ENCODE measurements at regions not wholly inside any gene's neighbourhood (a gene's known extent, or its start where the extent isn't known, plus 50 kb on each side); places are given as distances from the start of the nearest gene placed in this dataset.

DNA sequence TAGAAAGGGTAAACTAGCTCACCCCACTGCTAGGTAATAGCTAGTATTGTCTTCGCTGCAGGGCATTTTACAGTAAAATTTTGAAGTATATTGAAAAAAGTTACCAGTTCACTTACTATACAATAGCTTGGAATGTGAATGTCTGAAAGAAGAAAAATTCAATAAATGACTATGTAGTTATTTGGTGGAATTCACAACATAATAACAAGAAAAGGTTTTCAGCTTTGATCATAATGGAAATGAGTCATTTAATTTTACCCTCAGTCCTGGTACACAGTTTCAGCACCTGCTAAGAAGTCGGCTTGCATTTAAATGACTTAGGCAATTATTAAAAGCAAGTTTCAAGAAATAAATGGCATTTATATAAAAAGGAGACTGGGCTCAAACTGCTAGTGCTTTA, 90.4 kb downstream of the NUP35 start:
- Histone ChIP-seq H3K27me3 (ENCODE audit: control insufficient read depth, insufficient read depth, low read length) (no peaks in the 10 kb centered on the region), H3K9me3 (ENCODE audit: control insufficient read depth in 2 of 3, insufficient read depth in 1 of 3, low read length in 3 of 3) (peaks cover 0 to 2% (median 0%) of the 10 kb centered on the region in 3 donors), H3K36me3 (ENCODE audit: control insufficient read depth in 2 of 3, insufficient read depth in 3 of 3, low read length in 3 of 3) (no peaks in the 10 kb centered on the region), H3K4me1 (ENCODE audit: control insufficient read depth in 2 of 3, insufficient read depth in 2 of 3, low read depth in 1 of 3, low read length in 3 of 3) (no peaks in the 10 kb centered on the region), H3K9ac (ENCODE audit: low read length in 3 of 3) (no peak overlapping the region), H3K4me3 (ENCODE audit: low read length in 3 of 3) (no peak overlapping the region), H3K27ac (ENCODE audit: low read depth in 2 of 2, low read length in 2 of 2) (no peak overlapping the region)
- TF ChIP-seq, protein P1, sequence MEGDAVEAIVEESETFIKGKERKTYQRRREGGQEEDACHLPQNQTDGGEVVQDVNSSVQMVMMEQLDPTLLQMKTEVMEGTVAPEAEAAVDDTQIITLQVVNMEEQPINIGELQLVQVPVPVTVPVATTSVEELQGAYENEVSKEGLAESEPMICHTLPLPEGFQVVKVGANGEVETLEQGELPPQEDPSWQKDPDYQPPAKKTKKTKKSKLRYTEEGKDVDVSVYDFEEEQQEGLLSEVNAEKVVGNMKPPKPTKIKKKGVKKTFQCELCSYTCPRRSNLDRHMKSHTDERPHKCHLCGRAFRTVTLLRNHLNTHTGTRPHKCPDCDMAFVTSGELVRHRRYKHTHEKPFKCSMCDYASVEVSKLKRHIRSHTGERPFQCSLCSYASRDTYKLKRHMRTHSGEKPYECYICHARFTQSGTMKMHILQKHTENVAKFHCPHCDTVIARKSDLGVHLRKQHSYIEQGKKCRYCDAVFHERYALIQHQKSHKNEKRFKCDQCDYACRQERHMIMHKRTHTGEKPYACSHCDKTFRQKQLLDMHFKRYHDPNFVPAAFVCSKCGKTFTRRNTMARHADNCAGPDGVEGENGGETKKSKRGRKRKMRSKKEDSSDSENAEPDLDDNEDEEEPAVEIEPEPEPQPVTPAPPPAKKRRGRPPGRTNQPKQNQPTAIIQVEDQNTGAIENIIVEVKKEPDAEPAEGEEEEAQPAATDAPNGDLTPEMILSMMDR (IDR thresholded peaks at IDR 0.05; ENCODE audit: borderline replicate concordance, extremely low read depth, insufficient read depth): no peak
- FAIRE-seq (no peak), DNase-seq (no peak)
- intact Hi-C loops (cut with DNase I): no loop called here

DNA sequence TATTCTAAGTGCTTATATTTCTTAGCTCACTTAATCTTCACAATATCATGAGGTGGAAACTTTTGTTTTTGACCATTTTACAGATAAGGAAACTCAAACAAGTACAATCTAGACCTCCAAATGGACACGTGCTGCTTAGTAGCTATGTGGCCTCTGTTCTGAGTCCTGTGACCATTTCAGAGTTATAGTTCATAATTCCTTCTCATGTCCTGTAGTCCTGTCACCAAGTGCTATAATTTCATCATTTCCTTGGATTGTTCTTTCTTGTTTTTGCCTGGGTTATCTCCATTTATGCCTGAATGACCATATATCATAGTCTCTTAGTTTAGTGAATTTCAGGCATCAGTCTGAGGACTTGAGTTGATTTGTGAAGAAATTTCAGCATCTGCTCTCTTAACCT, 91.7 kb downstream of the NUP35 start:
- intact Hi-C loops (cut with DNase I): no loop called here
- Histone ChIP-seq H3K4me3 (ENCODE audit: low read length in 3 of 3) (no peak overlapping the region), H3K27ac (ENCODE audit: low read depth in 2 of 2, low read length in 2 of 2) (no peak overlapping the region), H3K27me3 (ENCODE audit: control insufficient read depth, insufficient read depth, low read length) (no peaks in the 10 kb centered on the region), H3K36me3 (ENCODE audit: control insufficient read depth in 2 of 3, insufficient read depth in 3 of 3, low read length in 3 of 3) (no peaks in the 10 kb centered on the region), H3K4me1 (ENCODE audit: control insufficient read depth in 2 of 3, insufficient read depth in 2 of 3, low read depth in 1 of 3, low read length in 3 of 3) (no peaks in the 10 kb centered on the region), H3K9ac (ENCODE audit: low read length in 3 of 3) (no peak overlapping the region), H3K9me3 (ENCODE audit: control insufficient read depth in 2 of 3, insufficient read depth in 1 of 3, low read length in 3 of 3) (no peaks in the 10 kb centered on the region)
- TF ChIP-seq, protein P1 (IDR thresholded peaks at IDR 0.05; ENCODE audit: borderline replicate concordance, extremely low read depth, insufficient read depth): no peak
- no peak for FAIRE-seq
- no peak for DNase-seq

DNA sequence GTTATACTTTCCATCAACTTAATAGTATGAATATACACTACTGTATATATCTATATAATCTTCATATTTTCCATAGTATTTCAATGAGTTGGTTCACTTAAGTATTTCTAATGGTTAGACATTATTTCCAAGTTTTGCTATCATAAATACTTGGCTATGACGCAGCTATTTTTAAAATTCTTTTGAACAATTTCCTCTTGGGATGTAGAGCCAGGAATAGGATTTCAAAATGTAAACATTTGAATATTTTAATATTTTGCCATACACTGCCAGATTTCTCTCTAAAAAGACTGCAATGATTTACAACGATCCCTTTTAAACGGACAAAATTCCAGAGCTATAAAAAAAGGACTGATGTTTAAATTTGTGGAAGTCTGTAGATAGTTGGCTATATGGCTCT, 95.6 kb downstream of the NUP35 start:
- H3K4me3 ChIP-seq (ENCODE audit: low read length in 3 of 3): no peak overlapping the region
- H3K9ac ChIP-seq (ENCODE audit: low read length in 3 of 3): no peak overlapping the region
- H3K4me1 ChIP-seq (ENCODE audit: control insufficient read depth in 2 of 3, insufficient read depth in 2 of 3, low read depth in 1 of 3, low read length in 3 of 3): no peaks in the 10 kb centered on the region
- DNase-seq: no peak
- TF ChIP-seq, protein P1 (IDR thresholded peaks at IDR 0.05; ENCODE audit: borderline replicate concordance, extremely low read depth, insufficient read depth): no peak
- H3K9me3 ChIP-seq (ENCODE audit: control insufficient read depth in 2 of 3, insufficient read depth in 1 of 3, low read length in 3 of 3): no peaks in the 10 kb centered on the region
- FAIRE-seq: no peak
- H3K36me3 ChIP-seq (ENCODE audit: control insufficient read depth in 2 of 3, insufficient read depth in 3 of 3, low read length in 3 of 3): no peaks in the 10 kb centered on the region
- intact Hi-C loops (cut with DNase I): no loop called here
- H3K27me3 ChIP-seq (ENCODE audit: control insufficient read depth, insufficient read depth, low read length): no peaks in the 10 kb centered on the region
- H3K27ac ChIP-seq (ENCODE audit: low read depth in 2 of 2, low read length in 2 of 2): no peak overlapping the region

GRCh38 chr2:183222751-183223150, 98.5 kb downstream of the NUP35 start:
- no peak for DNase-seq
- Histone ChIP-seq H3K27me3 (ENCODE audit: control insufficient read depth, insufficient read depth, low read length) (no peaks in the 10 kb centered on the region), H3K36me3 (ENCODE audit: control insufficient read depth in 2 of 3, insufficient read depth in 3 of 3, low read length in 3 of 3) (no peaks in the 10 kb centered on the region), H3K27ac (ENCODE audit: low read depth in 2 of 2, low read length in 2 of 2) (no peak overlapping the region), H3K9ac (ENCODE audit: low read length in 3 of 3) (no peak overlapping the region), H3K4me1 (ENCODE audit: control insufficient read depth in 2 of 3, insufficient read depth in 2 of 3, low read depth in 1 of 3, low read length in 3 of 3) (no peaks in the 10 kb centered on the region), H3K4me3 (ENCODE audit: low read length in 3 of 3) (no peak overlapping the region), H3K9me3 (ENCODE audit: control insufficient read depth in 2 of 3, insufficient read depth in 1 of 3, low read length in 3 of 3) (no peaks in the 10 kb centered on the region)
- TF ChIP-seq, protein P1 (IDR thresholded peaks at IDR 0.05; ENCODE audit: borderline replicate concordance, extremely low read depth, insufficient read depth): no peak
- no peak for FAIRE-seq
- intact Hi-C loops (cut with DNase I): no loop called here
